Osteoblast (primary cell): ENCODE measurements at regions not wholly inside any gene's neighbourhood (a gene's known extent, or its start where the extent isn't known, plus 50 kb on each side); places are given as distances from the start of the nearest gene placed in this dataset.

Experiments used
- DNase-seq: peaks from one replicate; pipeline ENCODE4 v3.0.0; 2011; ENCODE audit warnings: low spot score, mixed read lengths; ENCODE audit not compliant: insufficient read length; ENCODE audit errors: missing footprints
- H2AFZ ChIP-seq: 2 replicates; pipeline ENCODE4 v1.6.0; 2011; ENCODE audit warnings: mild to moderate bottlenecking, low read length
- H3K27ac ChIP-seq: 2 replicates; pipeline ENCODE4 v1.5.1; 2011; ENCODE audit warnings: mild to moderate bottlenecking, low read depth, low read length, moderate library complexity
- H3K27me3 ChIP-seq: 2 replicates; pipeline ENCODE4 v1.6.0; 2012; ENCODE audit warnings: mild to moderate bottlenecking, control low read depth, inconsistent platforms, low read length, moderate library complexity; ENCODE audit not compliant: insufficient read depth
- H3K36me3 ChIP-seq: 2 replicates; pipeline ENCODE4 v1.5.1; 2011; ENCODE audit warnings: mild to moderate bottlenecking, low read length, control low read depth, moderate library complexity; ENCODE audit not compliant: insufficient read depth
- H3K4me1 ChIP-seq: 2 replicates; pipeline ENCODE4 v1.5.1; 2011; ENCODE audit warnings: mild to moderate bottlenecking, low read length, control low read depth, moderate library complexity; ENCODE audit not compliant: insufficient read depth
- H3K4me2 ChIP-seq: 2 replicates; pipeline ENCODE4 v1.6.0; 2011; ENCODE audit warnings: mild to moderate bottlenecking, low read length; ENCODE audit not compliant: insufficient read depth
- H3K4me3 ChIP-seq: fragments of 200-600 bp; sonication (generic); 3 replicates; pipeline ENCODE4 v1.5.1; 2012; ENCODE audit warnings: mild to moderate bottlenecking, low read length, inconsistent platforms; ENCODE audit not compliant: insufficient read depth
- H3K79me2 ChIP-seq: 2 replicates; pipeline ENCODE4 v1.6.0; 2012; ENCODE audit warnings: mild to moderate bottlenecking, low read length, control low read depth, inconsistent platforms; ENCODE audit not compliant: insufficient read depth
- H3K9me3 ChIP-seq: 2 replicates; pipeline ENCODE4 v1.5.1; 2011; ENCODE audit warnings: low read depth, low read length, control low read depth
- H4K20me1 ChIP-seq: 2 replicates; pipeline ENCODE4 v1.6.0; 2012; ENCODE audit warnings: mild to moderate bottlenecking, low read length, control low read depth; ENCODE audit not compliant: insufficient read depth
- CTCF ChIP-seq: IDR thresholded peaks from 2 replicates; pipeline ENCODE4 v1.5.1; 2011; ENCODE audit warnings: mild to moderate bottlenecking, low read depth, low read length, moderate library complexity; ENCODE audit errors: extremely low read depth

DNA sequence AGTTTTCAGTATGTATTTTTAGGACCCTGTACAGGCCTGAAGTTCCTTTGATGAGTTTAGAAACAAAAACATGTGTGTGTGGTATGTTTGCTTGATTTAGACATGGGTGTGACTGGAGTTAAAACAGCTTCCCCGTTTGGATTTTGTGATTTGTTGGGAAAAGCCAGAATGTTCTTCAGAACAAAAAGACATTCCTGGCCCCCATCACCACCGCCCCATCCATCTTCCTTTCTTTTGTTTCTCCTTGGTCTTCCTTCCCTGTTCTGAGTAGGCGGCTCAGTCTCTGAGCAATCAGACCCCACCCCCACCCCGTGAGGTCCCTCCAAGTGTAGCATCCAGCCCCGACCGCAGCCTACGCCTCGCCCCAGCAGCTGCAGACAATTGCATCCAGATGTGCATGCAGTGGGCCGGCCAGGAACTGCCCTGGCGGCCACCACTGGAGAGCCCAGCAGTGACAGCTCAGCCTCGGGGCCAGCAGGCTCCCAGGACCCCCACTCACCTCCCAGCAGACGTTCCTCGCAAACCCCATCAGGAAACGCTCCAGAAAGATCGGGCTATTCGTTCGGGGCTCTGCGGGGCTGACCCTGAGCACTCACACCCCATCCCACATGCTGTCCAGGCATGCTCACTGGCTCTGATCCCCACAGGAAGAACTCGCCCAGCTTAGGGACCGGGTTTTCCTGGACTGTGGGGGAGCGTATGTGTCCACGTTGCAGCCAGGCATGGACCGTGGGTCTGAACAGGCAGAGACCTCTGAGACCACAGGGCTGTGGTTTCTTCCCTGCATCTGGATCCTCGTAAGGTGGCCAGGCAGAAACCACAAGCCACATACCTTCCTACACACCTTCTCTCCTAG is 99.8 kb upstream of the CDH5 start:
- Histone ChIP-seq H3K4me1 (peaks cover 39% of the 10 kb centered on the region), H4K20me1 (no peaks in the 10 kb centered on the region), H3K36me3 (no peaks in the 10 kb centered on the region), H3K9me3 (no peaks in the 10 kb centered on the region), H3K27ac (peak overlapping the region; percentile 26), H3K27me3 (no peaks in the 10 kb centered on the region), H3K4me2 (peak overlapping the region; percentile 44), H2AFZ (peak overlapping the region; percentile 81), H3K4me3 (peak overlapping the region; percentile 43), H3K79me2 (no peaks in the 10 kb centered on the region)
- peak; percentile 98 for DNase-seq
- TF ChIP-seq CTCF = peak; percentile 12

GRCh38 chr16:66265556-66266141 is 100.8 kb upstream of the CDH5 start:
- DNase-seq = no peak
- no peaks in the 10 kb centered on the region for H3K79me2 ChIP-seq
- no peaks in the 10 kb centered on the region for H3K36me3 ChIP-seq
- no peak overlapping the region for H3K4me3 ChIP-seq
- no peak overlapping the region for H2AFZ ChIP-seq
- no peaks in the 10 kb centered on the region for H3K9me3 ChIP-seq
- H3K27me3 ChIP-seq = no peaks in the 10 kb centered on the region
- H3K27ac ChIP-seq = no peak overlapping the region
- H3K4me1 ChIP-seq = peaks cover 37% of the 10 kb centered on the region
- H3K4me2 ChIP-seq = no peak overlapping the region
- TF ChIP-seq CTCF = no peak
- H4K20me1 ChIP-seq = no peaks in the 10 kb centered on the region

DNA sequence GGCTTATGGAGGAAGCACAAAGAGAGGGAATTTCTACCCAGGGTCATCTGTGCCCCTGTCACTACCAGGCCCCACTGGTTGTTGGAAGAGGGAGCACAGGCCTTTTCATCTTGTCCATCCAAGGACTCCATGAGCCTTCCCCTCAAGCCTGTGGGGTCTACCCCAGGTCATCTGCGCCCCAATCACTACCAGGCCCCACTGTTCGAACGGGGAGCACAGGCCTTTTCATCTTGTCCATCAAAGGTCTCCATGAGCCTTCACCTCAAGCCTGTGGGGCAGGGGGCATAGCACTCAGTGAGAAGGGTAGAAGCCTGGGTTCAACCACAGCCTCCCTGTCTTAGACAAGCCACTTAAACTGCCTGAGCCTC is 101.5 kb upstream of the CDH5 start:
- H3K4me3 ChIP-seq = no peak overlapping the region
- no peaks in the 10 kb centered on the region for H4K20me1 ChIP-seq
- H3K27ac ChIP-seq = no peak overlapping the region
- H3K36me3 ChIP-seq = no peaks in the 10 kb centered on the region
- no peak overlapping the region for H3K4me2 ChIP-seq
- no peak for TF ChIP-seq CTCF
- H2AFZ ChIP-seq = no peak overlapping the region
- DNase-seq = no peak
- H3K79me2 ChIP-seq = no peaks in the 10 kb centered on the region
- no peaks in the 10 kb centered on the region for H3K9me3 ChIP-seq
- H3K27me3 ChIP-seq = no peaks in the 10 kb centered on the region
- H3K4me1 ChIP-seq = peaks cover 33% of the 10 kb centered on the region

GRCh38 chr16:66264311-66265047 is 102.0 kb upstream of the CDH5 start:
- no peak for TF ChIP-seq CTCF
- no peaks in the 10 kb centered on the region for H3K36me3 ChIP-seq

More at GRCh38 chr16:66264311-66265047, 102.0 kb upstream of the CDH5 start:
- no peaks in the 10 kb centered on the region for H3K9me3 ChIP-seq
- no peak overlapping the region for H3K4me3 ChIP-seq
- no peak overlapping the region for H3K27ac ChIP-seq
- H3K4me1 ChIP-seq = peaks cover 32% of the 10 kb centered on the region
- H3K79me2 ChIP-seq = no peaks in the 10 kb centered on the region
- no peak overlapping the region for H2AFZ ChIP-seq
- DNase-seq = no peak
- H3K4me2 ChIP-seq = no peak overlapping the region
- H3K27me3 ChIP-seq = no peaks in the 10 kb centered on the region
- H4K20me1 ChIP-seq = no peaks in the 10 kb centered on the region
